SK-N-SH (cell line): ENCODE measurements at regions not wholly inside any gene's neighbourhood (a gene's known extent, or its start where the extent isn't known, plus 50 kb on each side); places are given as distances from the start of the nearest gene placed in this dataset.

Source experiments
- CTCF ChIA-PET: fragments of 300-600, 350-600 bp; formaldehyde crosslinking; extraction: SDS; loops from one replicate; lab custom pipeline; 2021; lab: Yijun Ruan, JAX
- POLR2A ChIA-PET: fragments of 350-600 bp; sonication (Branson Sonifier 250); formaldehyde crosslinking; extraction: SDS; loops from one replicate; lab custom pipeline; 2020; ENCODE audit warnings: antibody characterized with exemption, inconsistent platforms; lab: Yijun Ruan, JAX
- DNase-seq: peaks from one replicate; pipeline ENCODE4 v3.0.0; 2012
- H2AFZ ChIP-seq: fragments of 200-600 bp; sonication (generic); 2 replicates; pipeline ENCODE4 v1.8.1; 2016; ENCODE audit warnings: antibody characterized with exemption, mild to moderate bottlenecking, low read depth
- H3F3A ChIP-seq: fragments of 200-600 bp; sonication (generic); replicated peaks from 2 replicates; pipeline ENCODE3; 2016; ENCODE audit warnings: antibody characterized with exemption, mild to moderate bottlenecking; ENCODE audit not compliant: insufficient read depth
- H3K27ac ChIP-seq, 2 experiments: fragments of 200-500 bp in 1 of 2; fragments of 200-600 bp in 1 of 2; sonication (Bioruptor generic) in 1 of 2; sonication (generic), shearing (Covaris generic) in 1 of 2; 2 replicates each; pipeline versions ENCODE4 v1.5.1 to v1.6.1; 2014 to 2016; ENCODE audit warnings: low read depth in 2 of 2, inconsistent platforms in 1 of 2, low read length in 1 of 2, mild to moderate bottlenecking in 1 of 2, mixed read lengths in 1 of 2
- H3K27me3 ChIP-seq: fragments of 200-600 bp; sonication (generic), shearing (Covaris generic); 2 replicates; pipeline ENCODE4 v1.6.1; 2016; ENCODE audit warnings: mixed run types; ENCODE audit not compliant: insufficient read depth
- H3K36me3 ChIP-seq, 2 experiments: fragments of 200-500 bp in 1 of 2; fragments of 200-600 bp in 1 of 2; sonication (Bioruptor generic) in 1 of 2; sonication (generic) in 1 of 2; replicated peaks in 1 of 2; 2 replicates each; pipeline versions ENCODE3 to v1.5.1; 2014 to 2016; ENCODE audit warnings: low read length in 1 of 2, mild to moderate bottlenecking in 1 of 2; ENCODE audit not compliant: insufficient read depth in 2 of 2, control insufficient read depth in 1 of 2
- H3K4me1 ChIP-seq, 2 experiments: fragments of 200-500 bp in 1 of 2; fragments of 200-600 bp in 1 of 2; sonication (Bioruptor generic) in 1 of 2; sonication (generic), shearing (Covaris generic) in 1 of 2; 2 replicates each; pipeline versions ENCODE4 v1.5.1 to v1.6.1; 2014 to 2016; ENCODE audit warnings: low read depth in 1 of 2, low read length in 1 of 2, mixed run types in 1 of 2; ENCODE audit not compliant: insufficient read depth in 2 of 2, control insufficient read depth in 1 of 2
- H3K4me2 ChIP-seq: fragments of 200-600 bp; sonication (generic), shearing (Covaris generic); 2 replicates; pipeline ENCODE4 v1.6.1; 2017; ENCODE audit warnings: mixed run types
- H3K4me3 ChIP-seq, 2 experiments: fragments of 200-500 bp in 1 of 2; fragments of 200-600 bp in 1 of 2; sonication (Bioruptor generic) in 1 of 2; sonication (generic), shearing (Covaris generic) in 1 of 2; 2 replicates each; pipeline versions ENCODE4 v1.5.1 to v1.8.1; 2014 to 2016; ENCODE audit warnings: low read depth in 2 of 2, inconsistent platforms in 1 of 2, low read length in 1 of 2, mild to moderate bottlenecking in 1 of 2, mixed read lengths in 1 of 2, moderate library complexity in 1 of 2
- H3K79me2 ChIP-seq: fragments of 200-600 bp; sonication (generic); 2 replicates; pipeline ENCODE4 v1.8.1; 2017; ENCODE audit warnings: mild to moderate bottlenecking; ENCODE audit not compliant: insufficient read depth
- H3K9ac ChIP-seq: fragments of 200-600 bp; sonication (generic); 2 replicates; pipeline ENCODE4 v1.6.1; 2017; ENCODE audit warnings: mixed run types
- H3K9me2 ChIP-seq: fragments of 200-600 bp; sonication (generic); 2 replicates; pipeline ENCODE4 v1.6.1; 2017; ENCODE audit warnings: mixed run types
- H3K9me3 ChIP-seq: fragments of 200-600 bp; sonication (generic); 2 replicates; pipeline ENCODE4 v1.6.1; 2017; ENCODE audit warnings: mixed run types, mild to moderate bottlenecking, moderate library complexity
- H4K20me1 ChIP-seq: fragments of 200-600 bp; sonication (generic); 2 replicates; pipeline ENCODE4 v1.6.1; 2017; ENCODE audit warnings: mild to moderate bottlenecking, mixed run types; ENCODE audit not compliant: insufficient read depth
- CHD2 ChIP-seq: fragments of 150-350 bp; IDR thresholded peaks from 2 replicates; pipeline ENCODE4 v1.6.1; 2018; ENCODE audit warnings: low read length; ENCODE audit not compliant: partially characterized antibody
- GABPA ChIP-seq: IDR thresholded peaks from 2 replicates; pipeline ENCODE4 v1.4.0; 2012; ENCODE audit warnings: low read depth, mild to moderate bottlenecking
- GATA2 ChIP-seq: sonication (generic); formaldehyde crosslinking; IDR thresholded peaks from 2 replicates; pipeline ENCODE4 v1.5.0; 2020; ENCODE audit warnings: mild to moderate bottlenecking, missing genetic modification reagents
- MXI1 ChIP-seq: IDR thresholded peaks from 2 replicates; pipeline ENCODE4 v1.6.1; 2012; ENCODE audit warnings: mild to moderate bottlenecking, low read depth, low read length, improper control_type of control experiment
- NRF1 ChIP-seq: IDR thresholded peaks from 2 replicates; pipeline ENCODE4 v1.6.1; 2012; ENCODE audit warnings: low read depth, mild to moderate bottlenecking, low read length
- YY1 ChIP-seq: IDR thresholded peaks from 2 replicates; pipeline ENCODE4 v1.4.0; 2012; ENCODE audit warnings: low read depth, mild to moderate bottlenecking
- WGBS: methylation state at CpG from one replicate; pipeline ENCODE4 v1.1.6; 2017; ENCODE audit warnings: low lambda C conversion rate; 5-methylcytosine and 5-hydroxymethylcytosine counted together
- TF ChIP-seq, protein P1 (sequence below): IDR thresholded peaks from 2 replicates; pipeline ENCODE4; 2012
- TF ChIP-seq, protein P2 (sequence below): IDR thresholded peaks from 2 replicates; pipeline ENCODE4 v1.6.1; 2012; ENCODE audit warnings: mild to moderate bottlenecking, low read depth, low read length, moderate library complexity
- TF ChIP-seq, protein P3 (sequence below): fragments of 200-600 bp; sonication (generic); IDR thresholded peaks from 2 replicates; pipeline ENCODE4 v1.6.1; 2017; ENCODE audit warnings: antibody characterized with exemption, mild to moderate bottlenecking, moderate library complexity
- TF ChIP-seq, protein P4 (sequence below): fragments of 150-350 bp; IDR thresholded peaks from 2 replicates; pipeline ENCODE4 v1.6.1; 2016; ENCODE audit warnings: mild to moderate bottlenecking, low read depth, low read length

DNA sequence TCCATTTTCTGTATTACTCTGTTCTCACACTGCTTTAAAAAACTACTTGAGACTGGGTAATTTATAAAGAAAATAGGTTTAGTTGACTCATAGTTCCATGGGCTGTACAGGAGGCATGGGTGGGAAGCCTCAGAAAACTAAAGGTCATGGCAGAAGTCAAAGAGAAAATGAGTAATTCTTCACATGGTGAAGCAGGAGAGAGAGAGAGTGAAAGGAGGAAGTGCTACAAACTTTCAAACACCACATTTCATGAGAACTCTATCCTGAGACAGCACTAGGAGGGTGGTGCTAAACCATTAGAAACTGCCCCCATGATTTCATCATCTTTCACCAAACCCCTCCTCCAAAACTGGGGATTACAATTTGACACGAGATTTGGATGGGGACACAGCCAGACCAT, 108.0 kb upstream of the PBDC1 start (continued):
- no peak for TF ChIP-seq MXI1
- TF ChIP-seq, protein P1, sequence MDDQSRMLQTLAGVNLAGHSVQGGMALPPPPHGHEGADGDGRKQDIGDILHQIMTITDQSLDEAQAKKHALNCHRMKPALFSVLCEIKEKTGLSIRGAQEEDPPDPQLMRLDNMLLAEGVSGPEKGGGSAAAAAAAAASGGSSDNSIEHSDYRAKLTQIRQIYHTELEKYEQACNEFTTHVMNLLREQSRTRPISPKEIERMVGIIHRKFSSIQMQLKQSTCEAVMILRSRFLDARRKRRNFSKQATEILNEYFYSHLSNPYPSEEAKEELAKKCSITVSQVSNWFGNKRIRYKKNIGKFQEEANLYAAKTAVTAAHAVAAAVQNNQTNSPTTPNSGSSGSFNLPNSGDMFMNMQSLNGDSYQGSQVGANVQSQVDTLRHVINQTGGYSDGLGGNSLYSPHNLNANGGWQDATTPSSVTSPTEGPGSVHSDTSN: no peak
- no peak for TF ChIP-seq YY1

DNA sequence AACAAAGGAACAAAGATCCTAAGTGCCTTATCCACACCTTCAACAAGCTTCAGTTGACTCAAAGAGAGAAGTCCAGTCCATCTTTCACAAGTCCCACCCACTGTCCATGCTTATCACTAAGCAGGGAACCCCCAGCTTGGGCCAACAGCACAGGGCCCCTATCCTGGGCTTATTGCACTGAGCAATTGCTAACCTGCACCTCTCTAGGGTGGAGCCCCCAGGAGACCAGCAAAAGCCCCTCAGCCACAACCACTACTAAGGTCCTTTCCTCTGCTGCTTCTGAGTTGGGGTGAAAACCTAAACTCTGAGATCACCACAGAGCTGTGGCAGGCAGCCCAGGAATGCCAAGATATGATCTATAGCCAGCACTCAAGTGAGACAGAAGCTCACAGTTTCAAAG, 96.7 kb upstream of the PBDC1 start:
- no peak for DNase-seq

DNA sequence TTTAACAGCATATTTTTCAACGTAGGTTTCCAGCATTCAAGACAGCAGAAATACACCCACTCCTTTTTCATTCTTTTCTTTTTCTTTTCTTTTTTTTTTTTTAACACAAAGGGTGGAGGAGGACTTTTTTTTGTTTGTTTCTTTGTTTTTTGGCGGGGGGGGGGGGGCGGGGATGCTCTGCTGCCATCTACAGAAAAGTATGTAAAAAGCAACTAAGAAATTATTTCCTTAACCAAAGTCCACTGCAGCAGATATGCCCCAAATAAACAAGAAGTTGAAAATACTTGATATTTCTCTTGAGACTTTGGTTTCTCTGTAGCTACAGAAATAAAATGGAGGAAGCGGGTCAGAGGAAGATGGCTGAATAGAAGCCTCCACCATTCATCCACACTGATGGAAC, 63.2 kb upstream of the PBDC1 start:
- Histone ChIP-seq H2AFZ (no peak overlapping the region), H3F3A (no peaks in the 10 kb centered on the region), H3K27ac (no peak overlapping the region), H3K79me2 (no peaks in the 10 kb centered on the region), H3K9ac (no peak overlapping the region), H4K20me1 (no peaks in the 10 kb centered on the region), H3K9me2 (no peaks in the 10 kb centered on the region; the same call in 1 of the 2 replicates), H3K27me3 (no peaks in the 10 kb centered on the region), H3K4me2 (no peak overlapping the region), H3K9me3 (no peaks in the 10 kb centered on the region), H3K36me3 (no peaks in the 10 kb centered on the region), H3K4me3 (no peak overlapping the region), H3K4me1 (no peaks in the 10 kb centered on the region)
- CTCF ChIA-PET: no interaction called here
- no peak for TF ChIP-seq GABPA
- no peak for TF ChIP-seq NRF1
- TF ChIP-seq, protein P2, sequence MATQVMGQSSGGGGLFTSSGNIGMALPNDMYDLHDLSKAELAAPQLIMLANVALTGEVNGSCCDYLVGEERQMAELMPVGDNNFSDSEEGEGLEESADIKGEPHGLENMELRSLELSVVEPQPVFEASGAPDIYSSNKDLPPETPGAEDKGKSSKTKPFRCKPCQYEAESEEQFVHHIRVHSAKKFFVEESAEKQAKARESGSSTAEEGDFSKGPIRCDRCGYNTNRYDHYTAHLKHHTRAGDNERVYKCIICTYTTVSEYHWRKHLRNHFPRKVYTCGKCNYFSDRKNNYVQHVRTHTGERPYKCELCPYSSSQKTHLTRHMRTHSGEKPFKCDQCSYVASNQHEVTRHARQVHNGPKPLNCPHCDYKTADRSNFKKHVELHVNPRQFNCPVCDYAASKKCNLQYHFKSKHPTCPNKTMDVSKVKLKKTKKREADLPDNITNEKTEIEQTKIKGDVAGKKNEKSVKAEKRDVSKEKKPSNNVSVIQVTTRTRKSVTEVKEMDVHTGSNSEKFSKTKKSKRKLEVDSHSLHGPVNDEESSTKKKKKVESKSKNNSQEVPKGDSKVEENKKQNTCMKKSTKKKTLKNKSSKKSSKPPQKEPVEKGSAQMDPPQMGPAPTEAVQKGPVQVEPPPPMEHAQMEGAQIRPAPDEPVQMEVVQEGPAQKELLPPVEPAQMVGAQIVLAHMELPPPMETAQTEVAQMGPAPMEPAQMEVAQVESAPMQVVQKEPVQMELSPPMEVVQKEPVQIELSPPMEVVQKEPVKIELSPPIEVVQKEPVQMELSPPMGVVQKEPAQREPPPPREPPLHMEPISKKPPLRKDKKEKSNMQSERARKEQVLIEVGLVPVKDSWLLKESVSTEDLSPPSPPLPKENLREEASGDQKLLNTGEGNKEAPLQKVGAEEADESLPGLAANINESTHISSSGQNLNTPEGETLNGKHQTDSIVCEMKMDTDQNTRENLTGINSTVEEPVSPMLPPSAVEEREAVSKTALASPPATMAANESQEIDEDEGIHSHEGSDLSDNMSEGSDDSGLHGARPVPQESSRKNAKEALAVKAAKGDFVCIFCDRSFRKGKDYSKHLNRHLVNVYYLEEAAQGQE: no peak
- TF ChIP-seq GATA2 (CRISPR knock-in tag): no peak
- no peak for TF ChIP-seq YY1
- TF ChIP-seq, protein P3, sequence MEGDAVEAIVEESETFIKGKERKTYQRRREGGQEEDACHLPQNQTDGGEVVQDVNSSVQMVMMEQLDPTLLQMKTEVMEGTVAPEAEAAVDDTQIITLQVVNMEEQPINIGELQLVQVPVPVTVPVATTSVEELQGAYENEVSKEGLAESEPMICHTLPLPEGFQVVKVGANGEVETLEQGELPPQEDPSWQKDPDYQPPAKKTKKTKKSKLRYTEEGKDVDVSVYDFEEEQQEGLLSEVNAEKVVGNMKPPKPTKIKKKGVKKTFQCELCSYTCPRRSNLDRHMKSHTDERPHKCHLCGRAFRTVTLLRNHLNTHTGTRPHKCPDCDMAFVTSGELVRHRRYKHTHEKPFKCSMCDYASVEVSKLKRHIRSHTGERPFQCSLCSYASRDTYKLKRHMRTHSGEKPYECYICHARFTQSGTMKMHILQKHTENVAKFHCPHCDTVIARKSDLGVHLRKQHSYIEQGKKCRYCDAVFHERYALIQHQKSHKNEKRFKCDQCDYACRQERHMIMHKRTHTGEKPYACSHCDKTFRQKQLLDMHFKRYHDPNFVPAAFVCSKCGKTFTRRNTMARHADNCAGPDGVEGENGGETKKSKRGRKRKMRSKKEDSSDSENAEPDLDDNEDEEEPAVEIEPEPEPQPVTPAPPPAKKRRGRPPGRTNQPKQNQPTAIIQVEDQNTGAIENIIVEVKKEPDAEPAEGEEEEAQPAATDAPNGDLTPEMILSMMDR: 0 out of 2 replicates have a peak, but pooled peaks have one; percentile 19
- TF ChIP-seq, protein P4, sequence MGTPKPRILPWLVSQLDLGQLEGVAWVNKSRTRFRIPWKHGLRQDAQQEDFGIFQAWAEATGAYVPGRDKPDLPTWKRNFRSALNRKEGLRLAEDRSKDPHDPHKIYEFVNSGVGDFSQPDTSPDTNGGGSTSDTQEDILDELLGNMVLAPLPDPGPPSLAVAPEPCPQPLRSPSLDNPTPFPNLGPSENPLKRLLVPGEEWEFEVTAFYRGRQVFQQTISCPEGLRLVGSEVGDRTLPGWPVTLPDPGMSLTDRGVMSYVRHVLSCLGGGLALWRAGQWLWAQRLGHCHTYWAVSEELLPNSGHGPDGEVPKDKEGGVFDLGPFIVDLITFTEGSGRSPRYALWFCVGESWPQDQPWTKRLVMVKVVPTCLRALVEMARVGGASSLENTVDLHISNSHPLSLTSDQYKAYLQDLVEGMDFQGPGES: no peak
- POLR2A ChIA-PET: no interaction called here
- under 1% methylated on average over 4 of the region's 4 CpGs for WGBS
- peak; percentile 0 for DNase-seq

More for the DNA sequence above, 96.7 kb upstream of the PBDC1 start:
- POLR2A ChIA-PET: no interaction called here
- Histone ChIP-seq H3K9ac (no peak overlapping the region), H4K20me1 (no peaks in the 10 kb centered on the region), H3K9me2 (no peaks in the 10 kb centered on the region), H3K4me1 (no peaks in the 10 kb centered on the region), H3K9me3 (no peaks in the 10 kb centered on the region), H3K36me3 (no peaks in the 10 kb centered on the region), H3K27ac (no peak overlapping the region), H3K4me2 (no peak overlapping the region), H3K27me3 (no peaks in the 10 kb centered on the region), H3K4me3 (no peak overlapping the region), H3K79me2 (no peaks in the 10 kb centered on the region), H3F3A (no peaks in the 10 kb centered on the region), H2AFZ (no peak overlapping the region)
- TF ChIP-seq, protein P4: no peak
- no peak for TF ChIP-seq CHD2
- no peak for TF ChIP-seq MXI1
- CTCF ChIA-PET: no interaction called here
